ENCODE measurements at regions not wholly inside any gene's neighbourhood (a gene's known extent, or its start where the extent isn't known, plus 50 kb on each side); places are given as distances from the start of the nearest gene placed in this dataset.

GRCh38 chr9:14006386-14007187 lies 307.4 kb downstream of the NFIB start:
- H3K9me3 Mint-ChIP-seq = peaks cover 7% of the 10 kb centered on the region
- H3K27ac Mint-ChIP-seq = no peak overlapping the region
- no peak overlapping the region for H3K4me3 Mint-ChIP-seq
- no peak for ATAC-seq (replicated peaks)
- H3K36me3 Mint-ChIP-seq (ENCODE audit: low read depth) = no peaks in the 10 kb centered on the region
- H3K27me3 Mint-ChIP-seq = no peaks in the 10 kb centered on the region
- H3K4me1 Mint-ChIP-seq = no peaks in the 10 kb centered on the region

GRCh38 chr9:14004110-14004509 lies 309.8 kb downstream of the NFIB start:
- Mint-ChIP-seq H3K36me3 (ENCODE audit: low read depth) (no peaks in the 10 kb centered on the region), H3K27ac (no peak overlapping the region), H3K9me3 (peaks cover 7% of the 10 kb centered on the region), H3K4me3 (no peak overlapping the region), H3K4me1 (no peaks in the 10 kb centered on the region), H3K27me3 (no peaks in the 10 kb centered on the region)
- no peak for ATAC-seq (replicated peaks)

- Mint-ChIP-seq H3K4me1 (no peaks in the 10 kb centered on the region), H3K27me3 (no peaks in the 10 kb centered on the region), H3K9me3 (peaks cover 6% of the 10 kb centered on the region), H3K36me3 (ENCODE audit: low read depth) (no peaks in the 10 kb centered on the region), H3K27ac (no peak overlapping the region), H3K4me3 (no peak overlapping the region)
- no peak for ATAC-seq (replicated peaks)
These were observed 319.7 kb downstream of the NFIB start for GRCh38 chr9:13994240-13994639.

GRCh38 chr9:13993632-13994185 lies 320.2 kb downstream of the NFIB start:
- ATAC-seq (replicated peaks) = no peak
- Mint-ChIP-seq H3K9me3 (peaks cover 6% of the 10 kb centered on the region), H3K4me1 (no peaks in the 10 kb centered on the region), H3K27me3 (no peaks in the 10 kb centered on the region), H3K36me3 (ENCODE audit: low read depth) (no peaks in the 10 kb centered on the region), H3K27ac (no peak overlapping the region), H3K4me3 (no peak overlapping the region)

GRCh38 chr9:13992138-13993088 lies 321.5 kb downstream of the NFIB start:
- Mint-ChIP-seq H3K4me1 (no peaks in the 10 kb centered on the region), H3K36me3 (ENCODE audit: low read depth) (no peaks in the 10 kb centered on the region), H3K27me3 (no peaks in the 10 kb centered on the region), H3K4me3 (no peak overlapping the region), H3K9me3 (peaks cover 6% of the 10 kb centered on the region), H3K27ac (no peak overlapping the region)
- no peak for ATAC-seq (replicated peaks)

GRCh38 chr9:13991395-13991794 lies 322.5 kb downstream of the NFIB start:
- no peaks in the 10 kb centered on the region for H3K27me3 Mint-ChIP-seq
- no peak overlapping the region for H3K27ac Mint-ChIP-seq
- H3K4me3 Mint-ChIP-seq = no peak overlapping the region
- H3K4me1 Mint-ChIP-seq = no peaks in the 10 kb centered on the region
- no peaks in the 10 kb centered on the region for H3K36me3 Mint-ChIP-seq (ENCODE audit: low read depth)
- H3K9me3 Mint-ChIP-seq = peaks cover 11% of the 10 kb centered on the region
- ATAC-seq (replicated peaks) = no peak

GRCh38 chr9:13990994-13991393 lies 322.9 kb downstream of the NFIB start:
- Mint-ChIP-seq H3K4me1 (no peaks in the 10 kb centered on the region), H3K36me3 (ENCODE audit: low read depth) (no peaks in the 10 kb centered on the region), H3K27me3 (no peaks in the 10 kb centered on the region), H3K4me3 (no peak overlapping the region), H3K9me3 (peaks cover 10% of the 10 kb centered on the region), H3K27ac (no peak overlapping the region)
- ATAC-seq (replicated peaks) = no peak

GRCh38 chr9:13990331-13990730 lies 323.6 kb downstream of the NFIB start:
- H3K27ac Mint-ChIP-seq = no peak overlapping the region

GRCh38 chr9:13988944-13989343 lies 325.0 kb downstream of the NFIB start:
- Mint-ChIP-seq H3K27ac (no peak overlapping the region), H3K4me1 (no peaks in the 10 kb centered on the region), H3K9me3 (peaks cover 5% of the 10 kb centered on the region), H3K27me3 (no peaks in the 10 kb centered on the region), H3K36me3 (ENCODE audit: low read depth) (no peaks in the 10 kb centered on the region), H3K4me3 (no peak overlapping the region)
- no peak for ATAC-seq (replicated peaks)

More at GRCh38 chr9:13990331-13990730, 323.6 kb downstream of the NFIB start:
- H3K4me3 Mint-ChIP-seq = no peak overlapping the region
- ATAC-seq (replicated peaks) = no peak
- H3K9me3 Mint-ChIP-seq = peaks cover 7% of the 10 kb centered on the region
- H3K27me3 Mint-ChIP-seq = no peaks in the 10 kb centered on the region
- H3K36me3 Mint-ChIP-seq (ENCODE audit: low read depth) = no peaks in the 10 kb centered on the region
- no peaks in the 10 kb centered on the region for H3K4me1 Mint-ChIP-seq

- Mint-ChIP-seq H3K9me3 (peaks cover 9% of the 10 kb centered on the region), H3K27ac (no peak overlapping the region), H3K4me3 (no peak overlapping the region), H3K27me3 (no peaks in the 10 kb centered on the region), H3K36me3 (ENCODE audit: low read depth) (no peaks in the 10 kb centered on the region), H3K4me1 (no peaks in the 10 kb centered on the region)
- ATAC-seq (replicated peaks) = no peak
These were observed 330.3 kb downstream of the NFIB start for GRCh38 chr9:13983607-13984006.

- ATAC-seq (replicated peaks) = no peak
- no peaks in the 10 kb centered on the region for H3K36me3 Mint-ChIP-seq (ENCODE audit: low read depth)
- H3K9me3 Mint-ChIP-seq = peaks cover 7% of the 10 kb centered on the region
- H3K27ac Mint-ChIP-seq = no peak overlapping the region
- H3K4me1 Mint-ChIP-seq = no peaks in the 10 kb centered on the region
- H3K27me3 Mint-ChIP-seq = no peaks in the 10 kb centered on the region
- no peak overlapping the region for H3K4me3 Mint-ChIP-seq
These were observed 334.0 kb downstream of the NFIB start for GRCh38 chr9:13979941-13980318.

GRCh38 chr9:13975611-13976290 lies 338.2 kb downstream of the NFIB start:
- Mint-ChIP-seq H3K4me3 (no peak overlapping the region), H3K4me1 (no peaks in the 10 kb centered on the region), H3K27me3 (no peaks in the 10 kb centered on the region), H3K36me3 (ENCODE audit: low read depth) (no peaks in the 10 kb centered on the region), H3K9me3 (peaks cover 7% of the 10 kb centered on the region), H3K27ac (no peak overlapping the region)
- ATAC-seq (replicated peaks) = no peak

- H3K27ac Mint-ChIP-seq = no peak overlapping the region
- peaks cover 7% of the 10 kb centered on the region for H3K9me3 Mint-ChIP-seq
- ATAC-seq (replicated peaks) = no peak
- H3K4me3 Mint-ChIP-seq = no peak overlapping the region
- no peaks in the 10 kb centered on the region for H3K27me3 Mint-ChIP-seq
- no peaks in the 10 kb centered on the region for H3K4me1 Mint-ChIP-seq
- no peaks in the 10 kb centered on the region for H3K36me3 Mint-ChIP-seq (ENCODE audit: low read depth)
These were observed 339.1 kb downstream of the NFIB start for GRCh38 chr9:13974891-13975290.

- Mint-ChIP-seq H3K4me3 (no peak overlapping the region), H3K27me3 (no peaks in the 10 kb centered on the region), H3K36me3 (ENCODE audit: low read depth) (no peaks in the 10 kb centered on the region), H3K9me3 (peaks cover 3% of the 10 kb centered on the region), H3K4me1 (no peaks in the 10 kb centered on the region), H3K27ac (no peak overlapping the region)
- no peak for ATAC-seq (replicated peaks)
These were observed 341.8 kb downstream of the NFIB start for GRCh38 chr9:13971966-13972655.

All from activated T-helper 17 cell treated with anti-CD3 and anti-CD28 coated beads, Interleukin-2, amount 50 U/mL, for 72 hours (primary cell).